Right atrium auricular region (tissue), 2 donors: ENCODE measurements at regions not wholly inside any gene's neighbourhood (a gene's known extent, or its start where the extent isn't known, plus 50 kb on each side); places are given as distances from the start of the nearest gene placed in this dataset.
A peak's percentile ranks its signal among the peaks of the same experiment; 100 is the strongest.

Experiments
- DNase-seq: peaks from one replicate; pipeline ENCODE4 v3.0.0-alpha.2; 2019; ENCODE audit warnings: low spot score
- H3K27ac ChIP-seq, 2 donors: fragments of 200-600 bp; sonication (generic); 1 replicate in 1 of 2; 2 replicates in 1 of 2; pipeline ENCODE4 v1.5.1; 2016 to 2019
- H3K27me3 ChIP-seq, 2 donors: fragments of 200-600 bp; sonication (generic); one replicate each; pipeline versions ENCODE4 v1.5.1 to v1.6.0; 2017 to 2019
- H3K36me3 ChIP-seq: fragments of 200-600 bp; sonication (generic); one replicate; pipeline ENCODE4 v1.5.1; 2016
- H3K4me1 ChIP-seq, 2 donors: fragments of 200-600 bp; sonication (generic); one replicate each; pipeline versions ENCODE4 v1.5.1 to v1.6.0; 2017 to 2019
- H3K4me3 ChIP-seq, 2 donors: fragments of 200-600 bp; sonication (generic); 1 replicate in 1 of 2; 2 replicates in 1 of 2; pipeline ENCODE4 v1.5.1; 2017 to 2019; ENCODE audit warnings: mild to moderate bottlenecking in 1 of 2, moderate library complexity in 1 of 2
- H3K9me3 ChIP-seq, 2 donors: fragments of 200-600 bp; sonication (generic); one replicate each; pipeline ENCODE4 v1.5.1; 2019
- TF ChIP-seq, protein P1 (sequence below), 2 donors: fragments of 200-600 bp; sonication (generic); IDR thresholded peaks; one replicate each; pipeline ENCODE4 v1.5.1; 2019; ENCODE audit warnings: antibody characterized with exemption in 2 of 2

DNA sequence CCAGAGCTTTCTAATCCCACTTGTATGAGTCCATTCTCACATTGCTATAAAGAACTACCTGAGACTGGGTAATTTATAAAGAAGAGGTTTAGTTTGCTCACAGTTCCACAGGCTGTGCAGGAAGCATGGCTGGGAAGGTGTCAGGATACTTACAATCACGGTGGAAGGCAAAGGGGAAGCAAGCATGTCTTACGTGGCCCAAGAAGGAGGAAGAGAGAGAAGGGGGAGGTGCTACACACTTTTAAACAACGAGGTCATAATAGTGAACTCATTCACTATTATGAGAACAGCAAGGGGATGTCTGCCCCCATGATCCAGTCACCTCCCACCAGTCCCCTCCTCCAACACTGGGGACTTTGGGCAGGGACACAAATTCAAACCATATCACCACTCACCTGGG lies 67.8 kb downstream of the TTC32 start:
- Histone ChIP-seq H3K4me3 (no peak overlapping the region), H3K9me3 (no peaks in the 10 kb centered on the region), H3K36me3 (no peaks in the 10 kb centered on the region), H3K27me3 (no peaks in the 10 kb centered on the region), H3K4me1 (no peaks in the 10 kb centered on the region), H3K27ac (no peak overlapping the region)
- DNase-seq: no peak
- TF ChIP-seq, protein P1, sequence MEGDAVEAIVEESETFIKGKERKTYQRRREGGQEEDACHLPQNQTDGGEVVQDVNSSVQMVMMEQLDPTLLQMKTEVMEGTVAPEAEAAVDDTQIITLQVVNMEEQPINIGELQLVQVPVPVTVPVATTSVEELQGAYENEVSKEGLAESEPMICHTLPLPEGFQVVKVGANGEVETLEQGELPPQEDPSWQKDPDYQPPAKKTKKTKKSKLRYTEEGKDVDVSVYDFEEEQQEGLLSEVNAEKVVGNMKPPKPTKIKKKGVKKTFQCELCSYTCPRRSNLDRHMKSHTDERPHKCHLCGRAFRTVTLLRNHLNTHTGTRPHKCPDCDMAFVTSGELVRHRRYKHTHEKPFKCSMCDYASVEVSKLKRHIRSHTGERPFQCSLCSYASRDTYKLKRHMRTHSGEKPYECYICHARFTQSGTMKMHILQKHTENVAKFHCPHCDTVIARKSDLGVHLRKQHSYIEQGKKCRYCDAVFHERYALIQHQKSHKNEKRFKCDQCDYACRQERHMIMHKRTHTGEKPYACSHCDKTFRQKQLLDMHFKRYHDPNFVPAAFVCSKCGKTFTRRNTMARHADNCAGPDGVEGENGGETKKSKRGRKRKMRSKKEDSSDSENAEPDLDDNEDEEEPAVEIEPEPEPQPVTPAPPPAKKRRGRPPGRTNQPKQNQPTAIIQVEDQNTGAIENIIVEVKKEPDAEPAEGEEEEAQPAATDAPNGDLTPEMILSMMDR (IDR thresholded peaks at IDR 0.05): no peak

DNA sequence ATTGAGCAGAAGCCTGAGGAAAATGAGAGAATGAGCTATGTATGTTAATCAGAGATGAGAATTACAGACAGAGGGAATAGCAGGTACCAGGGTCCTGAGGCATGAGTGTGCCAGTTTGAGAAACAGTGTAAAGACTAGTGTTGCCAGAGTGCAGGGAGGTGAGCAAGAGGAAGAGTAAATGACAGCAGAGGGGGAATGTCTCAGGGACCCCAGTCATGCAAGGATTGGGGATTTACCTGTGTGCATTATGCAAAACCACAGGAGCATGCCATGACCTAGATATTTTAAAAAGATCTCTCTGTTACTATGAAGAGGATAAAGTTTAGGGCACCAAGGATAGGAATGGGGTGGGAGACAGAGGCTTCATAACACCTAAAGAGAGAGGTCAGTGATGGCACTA lies 72.1 kb downstream of the TTC32 start:
- no peaks in the 10 kb centered on the region for H3K4me1 ChIP-seq
- H3K36me3 ChIP-seq: no peaks in the 10 kb centered on the region
- peak; percentile 16 for DNase-seq
- TF ChIP-seq, protein P1 (IDR thresholded peaks at IDR 0.05): no peak
- no peaks in the 10 kb centered on the region for H3K9me3 ChIP-seq
- H3K27ac ChIP-seq: no peak overlapping the region
- H3K27me3 ChIP-seq: no peaks in the 10 kb centered on the region
- no peak overlapping the region for H3K4me3 ChIP-seq

DNA sequence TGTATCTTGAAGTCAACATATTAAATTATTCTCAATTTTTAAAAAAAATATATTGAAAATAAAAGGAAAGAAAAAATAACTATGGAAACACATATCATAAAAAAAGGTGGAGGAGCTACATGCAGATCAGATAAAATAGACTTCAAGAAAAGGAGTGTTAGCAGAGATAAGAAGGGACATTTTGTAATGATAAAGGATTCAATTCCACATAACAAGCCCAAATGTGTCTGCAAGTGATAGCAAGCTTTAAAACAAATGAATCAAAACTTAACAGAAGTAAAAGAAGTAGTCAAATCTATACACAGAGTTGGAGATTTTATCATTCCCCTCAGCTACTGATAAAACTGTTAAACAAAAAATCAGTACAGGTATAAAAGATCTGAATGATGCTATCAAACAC lies 74.9 kb downstream of the TTC32 start:
- DNase-seq: no peak
- TF ChIP-seq, protein P1 (IDR thresholded peaks at IDR 0.05): no peak
- no peaks in the 10 kb centered on the region for H3K9me3 ChIP-seq

DNA sequence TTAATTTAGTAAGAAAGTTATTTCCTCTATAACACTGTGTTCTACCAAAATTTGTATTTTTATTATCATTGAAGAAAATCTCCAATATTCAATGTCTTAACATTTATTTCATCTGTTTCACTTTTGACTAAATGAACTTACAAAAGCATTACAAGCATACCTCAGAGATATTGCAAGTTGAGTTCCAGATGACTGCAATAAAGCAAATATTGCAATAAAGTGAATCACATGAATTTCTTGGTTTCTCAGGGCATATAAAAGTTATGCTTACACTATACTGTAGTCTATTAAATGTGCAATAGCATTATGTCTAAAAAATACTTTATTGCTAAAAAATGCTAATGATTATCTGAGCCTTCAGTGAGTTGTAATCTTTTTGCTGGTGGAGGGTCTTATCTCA lies 78.3 kb downstream of the TTC32 start:
- no peak overlapping the region for H3K27ac ChIP-seq
- H3K4me1 ChIP-seq: peaks cover 0 to 11% of the 10 kb centered on the region in 2 donors
- no peak overlapping the region for H3K4me3 ChIP-seq
- DNase-seq: no peak
- no peaks in the 10 kb centered on the region for H3K27me3 ChIP-seq
- H3K36me3 ChIP-seq: no peaks in the 10 kb centered on the region
- TF ChIP-seq, protein P1 (IDR thresholded peaks at IDR 0.05): no peak
- no peaks in the 10 kb centered on the region for H3K9me3 ChIP-seq

More for the DNA sequence above, 74.9 kb downstream of the TTC32 start:
- Histone ChIP-seq H3K27me3 (no peaks in the 10 kb centered on the region), H3K4me1 (no peaks in the 10 kb centered on the region), H3K36me3 (no peaks in the 10 kb centered on the region), H3K4me3 (no peak overlapping the region), H3K27ac (no peak overlapping the region)

DNA sequence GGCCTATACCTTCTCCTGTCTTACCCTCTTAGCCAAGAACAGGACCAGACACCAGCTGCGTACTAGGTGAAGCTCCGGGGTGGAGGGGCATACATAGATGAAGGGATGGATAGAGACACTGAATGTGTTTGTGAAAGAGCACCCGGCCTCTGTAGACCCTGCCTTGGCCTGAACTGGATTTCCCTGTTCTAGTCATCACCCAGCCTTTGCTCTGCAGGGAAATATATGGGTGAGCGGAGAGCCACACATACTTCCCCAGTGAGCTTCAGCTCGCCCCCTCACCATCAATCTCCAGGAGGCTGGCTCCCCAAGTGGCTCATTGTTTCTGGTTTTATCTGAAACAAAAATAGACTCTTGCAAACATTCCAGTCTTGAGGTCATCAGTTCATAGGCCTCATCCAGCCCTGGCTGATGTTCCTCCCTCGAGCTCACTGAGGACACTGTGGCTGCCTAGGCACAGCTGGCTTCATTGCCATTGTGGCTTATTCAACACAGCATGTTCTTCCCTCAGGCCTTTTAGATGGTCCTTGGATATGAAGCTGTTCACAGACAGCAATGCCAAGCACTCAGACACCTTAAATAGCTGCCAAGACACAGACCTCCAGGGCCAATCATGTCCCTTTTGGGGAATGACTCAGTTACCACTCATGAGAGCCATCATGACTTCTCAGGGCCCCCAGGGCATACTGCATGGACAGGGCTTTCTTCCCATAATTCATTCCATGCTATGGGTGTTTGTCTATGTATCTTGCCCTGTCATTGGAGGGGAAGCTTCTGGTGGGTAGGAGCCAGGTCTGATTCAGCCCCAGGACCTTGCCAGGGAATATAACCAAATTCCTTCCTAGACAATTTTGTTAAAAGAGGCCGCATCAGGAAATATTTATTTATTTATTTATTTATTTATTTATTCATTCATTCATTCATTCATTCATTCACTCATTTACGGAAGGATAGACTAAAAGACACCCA lies 82.4 kb downstream of the TTC32 start:
- TF ChIP-seq, protein P1 (IDR thresholded peaks at IDR 0.05): no peak
- Histone ChIP-seq H3K4me1 (peaks cover 0 to 18% of the 10 kb centered on the region in 2 donors), H3K27ac (no peak overlapping the region), H3K27me3 (no peaks in the 10 kb centered on the region), H3K36me3 (no peaks in the 10 kb centered on the region), H3K9me3 (no peaks in the 10 kb centered on the region), H3K4me3 (no peak overlapping the region)
- peak; percentile 56 for DNase-seq
